ENCODE measurements at regions not wholly inside any gene's neighbourhood (a gene's known extent, or its start where the extent isn't known, plus 50 kb on each side); places are given as distances from the start of the nearest gene placed in this dataset.

GRCh38 chr2:160632084-160632975 lies 138.7 kb upstream of the RBMS1 start:
- no peak for DNase-seq

- no peak for DNase-seq
Measured at GRCh38 chr2:160634436-160634835, 140.8 kb upstream of the RBMS1 start.

- peak; percentile 46 for DNase-seq
Measured at GRCh38 chr2:160635488-160635887, 141.9 kb upstream of the RBMS1 start.

- no peak for DNase-seq
Measured at GRCh38 chr2:160639472-160639871, 145.9 kb upstream of the RBMS1 start.

- DNase-seq, result no peak
Measured at GRCh38 chr2:160646684-160647444, 153.3 kb upstream of the RBMS1 start.

GRCh38 chr2:160647967-160648685 lies 154.5 kb upstream of the RBMS1 start:
- no peak for DNase-seq

- DNase-seq, result no peak
Measured at GRCh38 chr2:160649698-160650097, 156.1 kb upstream of the RBMS1 start.

- DNase-seq, result peak; percentile 87
Measured at GRCh38 chr2:160650196-160651118, 156.8 kb upstream of the RBMS1 start.

GRCh38 chr2:160651416-160652200 lies 158.0 kb upstream of the RBMS1 start:
- peak; percentile 65 for DNase-seq

- peak; percentile 68 for DNase-seq
Measured at GRCh38 chr2:160652236-160652635, 158.6 kb upstream of the RBMS1 start.

GRCh38 chr2:160657196-160657595 lies 163.6 kb upstream of the RBMS1 start:
- no peak for DNase-seq

GRCh38 chr2:160658851-160659250 lies 165.2 kb upstream of the RBMS1 start:
- DNase-seq, result no peak

GRCh38 chr2:160660741-160661140 lies 167.1 kb upstream of the RBMS1 start:
- DNase-seq, result peak; percentile 19

GRCh38 chr2:160664603-160665140 lies 171.1 kb upstream of the RBMS1 start:
- DNase-seq, result peak; percentile 20

GRCh38 chr2:160666154-160667060 lies 172.8 kb upstream of the RBMS1 start:
- peak; percentile 85 for DNase-seq

GRCh38 chr2:160667811-160668210 lies 174.2 kb upstream of the RBMS1 start:
- peak; percentile 26 for DNase-seq

GRCh38 chr2:160670618-160671017 lies 177.0 kb upstream of the RBMS1 start:
- DNase-seq, result no peak

- no peak for DNase-seq
Measured at GRCh38 chr2:160672211-160672610, 178.6 kb upstream of the RBMS1 start.

- DNase-seq, result peak; percentile 35
Measured at GRCh38 chr2:160674146-160674750, 180.6 kb upstream of the RBMS1 start.

Measured in suppressor macrophage treated with lipopolysaccharide for 4 hours (primary cell).